Activated CD4-positive, alpha-beta T cell treated with anti-CD3 and anti-CD28 coated beads, Interleukin-2, amount 10 ng/mL, durations not matched to agents 7 days and 5 days (primary cell): ENCODE measurements at regions not wholly inside any gene's neighbourhood (a gene's known extent, or its start where the extent isn't known, plus 50 kb on each side); places are given as distances from the start of the nearest gene placed in this dataset.

Source experiments
- CTCF ChIA-PET: fragments of 350-600 bp; sonication (Branson Sonifier 250); formaldehyde crosslinking; loops from one replicate; lab custom pipeline; 2021; ENCODE audit warnings: antibody characterized with exemption; lab: Charles Lee
- POLR2A ChIA-PET: fragments of 350-600 bp; sonication (Branson Sonifier 250); formaldehyde crosslinking; loops from one replicate; lab custom pipeline; 2021; ENCODE audit warnings: antibody characterized with exemption; lab: Charles Lee
- DNase-seq: peaks from one replicate; pipeline ENCODE4 v3.0.0-alpha.2; 2020
- H3K27ac Mint-ChIP-seq: one replicate; pipeline ENCODE4 v1.8.0; 2021; ENCODE audit warnings: mild to moderate bottlenecking, moderate library complexity, mixed read lengths
- H3K27me3 Mint-ChIP-seq: one replicate; pipeline ENCODE4 v1.8.0; 2021; ENCODE audit warnings: mixed read lengths
- H3K36me3 Mint-ChIP-seq: one replicate; pipeline ENCODE4 v1.8.0; 2021; ENCODE audit warnings: low read depth, mixed read lengths
- H3K4me1 Mint-ChIP-seq: one replicate; pipeline ENCODE4 v1.8.0; 2021; ENCODE audit warnings: mixed read lengths
- H3K4me3 Mint-ChIP-seq: one replicate; pipeline ENCODE4 v1.8.0; 2021; ENCODE audit warnings: mild to moderate bottlenecking, moderate library complexity, mixed read lengths
- H3K9me3 Mint-ChIP-seq: one replicate; pipeline ENCODE4 v1.8.0; 2021; ENCODE audit warnings: mixed read lengths

- H3K9me3 Mint-ChIP-seq: peaks cover 5% of the 10 kb centered on the region
- CTCF ChIA-PET: no interaction called here
- DNase-seq: no peak
Observed at GRCh38 chr2:11930211-11930761, 183.9 kb downstream of the LPIN1 start.

GRCh38 chr2:11932048-11932512 lies 185.6 kb downstream of the LPIN1 start:
- H3K27ac Mint-ChIP-seq: no peak overlapping the region
- no peak overlapping the region for H3K4me3 Mint-ChIP-seq
- no peaks in the 10 kb centered on the region for H3K36me3 Mint-ChIP-seq
- peaks cover 5% of the 10 kb centered on the region for H3K9me3 Mint-ChIP-seq
- H3K27me3 Mint-ChIP-seq: no peaks in the 10 kb centered on the region
- POLR2A ChIA-PET: no interaction called here
- CTCF ChIA-PET: interaction anchor here (0.7 kb wide), 1 partner anchor 16 kb away, joined by 3 read pairs; no protein-coding TSS in a partner anchor
- peaks cover 8% of the 10 kb centered on the region for H3K4me1 Mint-ChIP-seq
- DNase-seq: no peak

More at GRCh38 chr2:11930211-11930761, 183.9 kb downstream of the LPIN1 start:
- Mint-ChIP-seq H3K36me3 (no peaks in the 10 kb centered on the region), H3K4me1 (peaks cover 8% of the 10 kb centered on the region), H3K27me3 (no peaks in the 10 kb centered on the region), H3K4me3 (no peak overlapping the region), H3K27ac (no peak overlapping the region)
- POLR2A ChIA-PET: no interaction called here

GRCh38 chr2:11932962-11933361 lies 186.5 kb downstream of the LPIN1 start:
- peaks cover 5% of the 10 kb centered on the region for H3K9me3 Mint-ChIP-seq
- ChIA-PET POLR2A (no interaction called here), CTCF (no interaction called here)
- no peak for DNase-seq
- H3K27me3 Mint-ChIP-seq: no peaks in the 10 kb centered on the region
- no peak overlapping the region for H3K4me3 Mint-ChIP-seq
- no peak overlapping the region for H3K27ac Mint-ChIP-seq
- no peaks in the 10 kb centered on the region for H3K36me3 Mint-ChIP-seq
- peaks cover 8% of the 10 kb centered on the region for H3K4me1 Mint-ChIP-seq

GRCh38 chr2:11933854-11934253 lies 187.4 kb downstream of the LPIN1 start:
- no peak for DNase-seq
- Mint-ChIP-seq H3K36me3 (no peaks in the 10 kb centered on the region), H3K9me3 (peaks cover 5% of the 10 kb centered on the region), H3K27ac (no peak overlapping the region), H3K4me3 (no peak overlapping the region), H3K27me3 (no peaks in the 10 kb centered on the region), H3K4me1 (peaks cover 8% of the 10 kb centered on the region)
- ChIA-PET POLR2A (no interaction called here), CTCF (no interaction called here)

GRCh38 chr2:11936761-11937160 lies 190.3 kb downstream of the LPIN1 start:
- Mint-ChIP-seq H3K27ac (no peak overlapping the region), H3K9me3 (peaks cover 5% of the 10 kb centered on the region), H3K36me3 (no peaks in the 10 kb centered on the region), H3K4me3 (no peak overlapping the region), H3K4me1 (peaks cover 6% of the 10 kb centered on the region), H3K27me3 (no peaks in the 10 kb centered on the region)
- ChIA-PET CTCF (no interaction called here), POLR2A (no interaction called here)
- no peak for DNase-seq

- Mint-ChIP-seq H3K4me1 (no peaks in the 10 kb centered on the region), H3K4me3 (no peak overlapping the region), H3K9me3 (peaks cover under 1% of the 10 kb centered on the region), H3K27me3 (no peaks in the 10 kb centered on the region), H3K36me3 (no peaks in the 10 kb centered on the region), H3K27ac (no peak overlapping the region)
- POLR2A ChIA-PET: no interaction called here
- CTCF ChIA-PET: no interaction called here
- no peak for DNase-seq
Observed at GRCh38 chr2:11938196-11938595, 191.8 kb downstream of the LPIN1 start.

- Mint-ChIP-seq H3K4me1 (peaks cover under 1% of the 10 kb centered on the region), H3K4me3 (no peak overlapping the region), H3K36me3 (peaks cover 2% of the 10 kb centered on the region), H3K9me3 (peaks cover 8% of the 10 kb centered on the region), H3K27ac (no peak overlapping the region), H3K27me3 (no peaks in the 10 kb centered on the region)
- ChIA-PET POLR2A (no interaction called here), CTCF (no interaction called here)
- DNase-seq: no peak
Observed at GRCh38 chr2:11939523-11939922, 193.1 kb downstream of the LPIN1 start.

- no peak for DNase-seq
- CTCF ChIA-PET: no interaction called here
- H3K4me3 Mint-ChIP-seq: no peak overlapping the region
- peaks cover 7% of the 10 kb centered on the region for H3K4me1 Mint-ChIP-seq
- H3K9me3 Mint-ChIP-seq: peaks cover 12% of the 10 kb centered on the region
- H3K27ac Mint-ChIP-seq: no peak overlapping the region
- POLR2A ChIA-PET: no interaction called here
- no peaks in the 10 kb centered on the region for H3K27me3 Mint-ChIP-seq
- H3K36me3 Mint-ChIP-seq: peaks cover 2% of the 10 kb centered on the region
Observed at GRCh38 chr2:11940121-11940743, 193.8 kb downstream of the LPIN1 start.

- Mint-ChIP-seq H3K27ac (no peak overlapping the region), H3K9me3 (peaks cover 12% of the 10 kb centered on the region), H3K36me3 (peaks cover 2% of the 10 kb centered on the region), H3K4me3 (no peak overlapping the region), H3K4me1 (peaks cover 13% of the 10 kb centered on the region), H3K27me3 (no peaks in the 10 kb centered on the region)
- DNase-seq: no peak
- ChIA-PET CTCF (no interaction called here), POLR2A (no interaction called here)
Observed at GRCh38 chr2:11940799-11941198, 194.4 kb downstream of the LPIN1 start.

- ChIA-PET POLR2A (no interaction called here), CTCF (no interaction called here)
- Mint-ChIP-seq H3K4me1 (peaks cover 15% of the 10 kb centered on the region), H3K9me3 (peaks cover 14% of the 10 kb centered on the region), H3K27ac (no peak overlapping the region), H3K36me3 (peaks cover 2% of the 10 kb centered on the region), H3K27me3 (no peaks in the 10 kb centered on the region), H3K4me3 (no peak overlapping the region)
- DNase-seq: no peak
Observed at GRCh38 chr2:11941201-11942177, 195.1 kb downstream of the LPIN1 start.

GRCh38 chr2:11942178-11942569 lies 195.7 kb downstream of the LPIN1 start:
- DNase-seq: no peak
- Mint-ChIP-seq H3K27me3 (no peaks in the 10 kb centered on the region), H3K4me3 (no peak overlapping the region), H3K9me3 (peaks cover 16% of the 10 kb centered on the region), H3K27ac (no peak overlapping the region), H3K4me1 (peaks cover 15% of the 10 kb centered on the region), H3K36me3 (peaks cover 2% of the 10 kb centered on the region)
- CTCF ChIA-PET: no interaction called here
- POLR2A ChIA-PET: no interaction called here

- CTCF ChIA-PET: no interaction called here
- Mint-ChIP-seq H3K27me3 (no peaks in the 10 kb centered on the region), H3K4me1 (peaks cover 15% of the 10 kb centered on the region), H3K36me3 (peaks cover 2% of the 10 kb centered on the region), H3K27ac (no peak overlapping the region), H3K4me3 (no peak overlapping the region), H3K9me3 (peaks cover 18% of the 10 kb centered on the region)
- DNase-seq: no peak
- POLR2A ChIA-PET: no interaction called here
Observed at GRCh38 chr2:11944311-11944710, 197.9 kb downstream of the LPIN1 start.
